C4-2B (cell line): ENCODE measurements at regions not wholly inside any gene's neighbourhood (a gene's known extent, or its start where the extent isn't known, plus 50 kb on each side); places are given as distances from the start of the nearest gene placed in this dataset.

Experiments used
- CTCF ChIP-seq: fragments of 450-650 bp; conservative IDR thresholded peaks from 2 replicates; pipeline ENCODE4 v1.5.1; 2017; ENCODE audit warnings: mild to moderate bottlenecking
- ZFX ChIP-seq: fragments of 450-650 bp; IDR thresholded peaks from 2 replicates; pipeline ENCODE4 v1.6.1; 2017

DNA sequence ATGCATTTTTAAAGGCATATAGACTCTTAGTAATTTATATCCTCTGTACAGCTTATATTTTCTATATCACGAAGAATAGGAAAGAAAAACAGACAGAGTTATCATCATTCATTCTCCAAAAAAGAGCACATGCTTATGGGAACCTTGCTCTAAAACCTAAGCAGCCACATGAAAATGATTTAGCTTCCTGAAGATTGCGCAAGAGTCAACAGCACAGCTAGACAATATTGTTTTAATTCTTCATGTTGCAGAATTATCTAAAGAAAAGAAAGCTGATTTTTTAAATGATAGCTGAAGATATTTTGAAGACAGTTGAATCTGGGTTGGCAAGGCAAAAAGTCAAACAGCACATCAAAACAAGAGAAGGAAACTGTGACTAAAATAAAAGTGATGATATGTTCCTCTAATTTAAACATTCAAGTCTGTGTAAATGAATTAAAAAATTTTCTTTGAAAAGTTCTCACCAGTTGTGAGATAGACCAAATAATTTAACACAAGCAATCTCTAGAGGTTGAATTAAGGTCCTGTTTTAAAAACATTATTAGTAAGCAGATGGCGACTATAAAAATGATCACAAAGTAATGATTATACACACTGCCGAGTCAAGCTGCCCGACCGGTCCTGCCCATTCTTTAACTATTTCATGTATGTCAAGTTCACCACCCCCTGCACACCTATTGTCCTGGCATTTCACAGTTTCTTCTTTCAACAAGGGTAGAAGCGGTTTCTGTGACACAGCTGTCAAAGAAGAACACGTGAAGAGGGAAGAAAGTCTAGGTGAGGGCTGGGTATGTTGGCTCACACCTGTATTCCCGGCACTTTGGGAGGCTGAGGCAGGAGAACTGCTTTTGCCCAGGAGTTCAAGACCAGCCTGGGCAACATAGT is 74.2 kb upstream of the BHLHE40 start:
- no peak for TF ChIP-seq CTCF
- TF ChIP-seq ZFX, result no peak
